H9 (cell line): ENCODE measurements at regions not wholly inside any gene's neighbourhood (a gene's known extent, or its start where the extent isn't known, plus 50 kb on each side); places are given as distances from the start of the nearest gene placed in this dataset.

Experiments
- DNase-seq: peaks from one replicate; pipeline ENCODE4 v3.0.0-alpha.2; 2017
- H2AFZ ChIP-seq: one replicate; pipeline ENCODE4 v1.6.1; 2013; ENCODE audit warnings: mild to moderate bottlenecking, low read length, control low read depth, moderate library complexity
- H2AK5ac ChIP-seq: 2 replicates; pipeline ENCODE4 v1.6.1; 2013; ENCODE audit warnings: low read length, control low read depth, mixed read lengths; ENCODE audit not compliant: insufficient read length
- H2BK120ac ChIP-seq: one replicate; pipeline ENCODE4 v1.6.1; 2013; ENCODE audit warnings: low read depth, mild to moderate bottlenecking, low read length, control low read depth, inconsistent platforms; ENCODE audit not compliant: poor library complexity, severe bottlenecking
- H2BK12ac ChIP-seq: 2 replicates; pipeline ENCODE4 v1.6.1; 2013; ENCODE audit warnings: low read length, control low read depth, mixed read lengths, low read depth; ENCODE audit not compliant: insufficient read length
- H2BK15ac ChIP-seq: 2 replicates; pipeline ENCODE4 v1.6.1; 2013; ENCODE audit warnings: low read depth, low read length, control low read depth
- H2BK20ac ChIP-seq: one replicate; pipeline ENCODE4 v1.6.1; 2013; ENCODE audit warnings: low read depth, mild to moderate bottlenecking, low read length, control low read depth, inconsistent platforms; ENCODE audit not compliant: poor library complexity, severe bottlenecking
- H2BK5ac ChIP-seq: 2 replicates; pipeline ENCODE4 v1.6.1; 2013; ENCODE audit warnings: low read length, control low read depth, mixed read lengths; ENCODE audit not compliant: insufficient read length
- H3K14ac ChIP-seq: 2 replicates; pipeline ENCODE4 v1.6.1; 2013; ENCODE audit warnings: low read length, control low read depth; ENCODE audit not compliant: insufficient read depth
- H3K18ac ChIP-seq: 2 replicates; pipeline ENCODE4 v1.6.1; 2013; ENCODE audit warnings: low read depth, mild to moderate bottlenecking, mixed read lengths, low read length, control low read depth; ENCODE audit not compliant: insufficient read length
- H3K23ac ChIP-seq: 2 replicates; pipeline ENCODE4 v1.6.1; 2013; ENCODE audit warnings: low read length, control low read depth, mixed read lengths, low read depth; ENCODE audit not compliant: insufficient read length
- H3K23me2 ChIP-seq: 2 replicates; pipeline ENCODE4 v1.6.1; 2013; ENCODE audit warnings: low read depth, mild to moderate bottlenecking, mixed read lengths, low read length, control low read depth; ENCODE audit not compliant: insufficient read length, poor library complexity, severe bottlenecking
- H3K27ac ChIP-seq: 2 replicates; pipeline ENCODE4 v1.5.1; 2013; ENCODE audit warnings: low read length, control low read depth, mixed read lengths, low read depth; ENCODE audit not compliant: insufficient read length
- H3K27me3 ChIP-seq: 2 replicates; pipeline ENCODE4 v1.6.1; 2013; ENCODE audit warnings: low read length, control low read depth, inconsistent platforms; ENCODE audit not compliant: insufficient read depth
- H3K4ac ChIP-seq: 2 replicates; pipeline ENCODE4 v1.6.1; 2013; ENCODE audit warnings: low read depth, mild to moderate bottlenecking, control low read depth, inconsistent platforms, low read length, moderate library complexity
- H3K4me1 ChIP-seq: 2 replicates; pipeline ENCODE4 v1.6.1; 2013; ENCODE audit warnings: low read length, control low read depth, inconsistent platforms; ENCODE audit not compliant: insufficient read depth
- H3K4me2 ChIP-seq: 2 replicates; pipeline ENCODE4 v1.6.1; 2013; ENCODE audit warnings: low read length, control low read depth, mixed read lengths; ENCODE audit not compliant: insufficient read length, insufficient read depth
- H3K56ac ChIP-seq: 2 replicates; pipeline ENCODE4 v1.6.1; 2013; ENCODE audit warnings: low read depth, mild to moderate bottlenecking, mixed read lengths, low read length, control low read depth; ENCODE audit not compliant: insufficient read length
- H3K79me1 ChIP-seq: 2 replicates; pipeline ENCODE4 v1.6.1; 2013; ENCODE audit warnings: low read depth, mild to moderate bottlenecking, moderate library complexity, low read length, control low read depth, inconsistent platforms; ENCODE audit not compliant: insufficient read depth, poor library complexity, severe bottlenecking
- H3K79me2 ChIP-seq: 2 replicates; pipeline ENCODE4 v1.6.1; 2013; ENCODE audit warnings: low read length, control low read depth, inconsistent platforms; ENCODE audit not compliant: insufficient read depth
- H3K9ac ChIP-seq: 2 replicates; pipeline ENCODE4 v1.6.1; 2013; ENCODE audit warnings: low read length, control low read depth, mixed read lengths; ENCODE audit not compliant: insufficient read length; ENCODE audit errors: extremely low read depth
- H3K9me3 ChIP-seq: one replicate; pipeline ENCODE4 v1.6.1; 2013; ENCODE audit warnings: low read depth, low read length, inconsistent platforms; ENCODE audit not compliant: control insufficient read depth
- H3T11ph ChIP-seq: one replicate; pipeline ENCODE4 v1.6.1; 2013; ENCODE audit warnings: mild to moderate bottlenecking, low read length, control low read depth, inconsistent platforms
- H4K20me1 ChIP-seq: one replicate; pipeline ENCODE4 v1.6.1; 2013; ENCODE audit not compliant: control insufficient read depth, insufficient read length, insufficient read depth
- H4K5ac ChIP-seq: 2 replicates; pipeline ENCODE4 v1.6.1; 2013; ENCODE audit warnings: low read depth, mild to moderate bottlenecking, mixed read lengths, low read length, control low read depth; ENCODE audit not compliant: insufficient read length
- H4K8ac ChIP-seq: replicated peaks from 2 replicates; pipeline ENCODE4 v1.6.1; 2013; ENCODE audit warnings: low read length, control low read depth, mixed read lengths, low read depth; ENCODE audit not compliant: insufficient read length
- H4K91ac ChIP-seq: 2 replicates; pipeline ENCODE4 v1.6.1; 2013; ENCODE audit warnings: low read depth, mild to moderate bottlenecking, moderate library complexity, mixed read lengths, low read length, control low read depth; ENCODE audit not compliant: insufficient read length
- H3K27ac Mint-ChIP-seq, 3 experiments: 2 replicates in 2 of 3; 3 replicates in 1 of 3; pipeline ENCODE4 v1.8.0; 2020 to 2021; ENCODE audit warnings: mixed read lengths in 3 of 3, mild to moderate bottlenecking in 1 of 3, moderate library complexity in 1 of 3
- H3K27me3 Mint-ChIP-seq: 2 replicates; pipeline ENCODE4 v1.8.0; 2021; ENCODE audit warnings: low read depth, mild to moderate bottlenecking, moderate library complexity, mixed read lengths
- H3K36me3 Mint-ChIP-seq, 3 experiments: 2 replicates in 2 of 3; 3 replicates in 1 of 3; pipeline ENCODE4 v1.8.0; 2020 to 2021; ENCODE audit warnings: low read depth in 3 of 3, mixed read lengths in 3 of 3; ENCODE audit not compliant: insufficient read depth in 1 of 3
- H3K4me1 Mint-ChIP-seq, 2 experiments: 2 replicates each; pipeline ENCODE4 v1.8.0; 2020; ENCODE audit warnings: mixed read lengths in 2 of 2
- H3K4me3 Mint-ChIP-seq, 2 experiments: 2 replicates in 1 of 2; 3 replicates in 1 of 2; pipeline ENCODE4 v1.8.0; 2020 to 2021; ENCODE audit warnings: mild to moderate bottlenecking in 2 of 2, mixed read lengths in 2 of 2, moderate library complexity in 1 of 2
- H3K9me3 Mint-ChIP-seq, 2 experiments: 2 replicates in 1 of 2; 3 replicates in 1 of 2; pipeline ENCODE4 v1.8.0; 2020; ENCODE audit warnings: mild to moderate bottlenecking in 2 of 2, mixed read lengths in 2 of 2, moderate library complexity in 1 of 2
- CTCF ChIP-seq: fragments of 200-600 bp; sonication (generic); conservative IDR thresholded peaks from 3 replicates; pipeline ENCODE4 v1.8.0; 2021; ENCODE audit warnings: antibody characterized with exemption, mild to moderate bottlenecking
- WGBS: extraction: QIAGEN DNeasy Blood & Tissue Kit; methylation state at CpG from one replicate; pipeline ENCODE4 v1.1.7; 2013; ENCODE audit warnings: missing lambda C conversion rate, low lambda C conversion rate, mixed read lengths; ENCODE audit not compliant: insufficient read length; ENCODE audit errors: extremely low coverage; 5-methylcytosine and 5-hydroxymethylcytosine counted together

GRCh38 chr10:14456870-14457266, 126.1 kb upstream of the FRMD4A start:
- no peak for TF ChIP-seq CTCF
- H3K4me1 ChIP-seq, result no peaks in the 10 kb centered on the region
- H3K79me1 ChIP-seq, result no peaks in the 10 kb centered on the region
- no peaks in the 10 kb centered on the region for H4K20me1 ChIP-seq
- Mint-ChIP-seq H3K36me3 (peaks cover 7 to 14% (median 7%) of the 10 kb centered on the region in 3 experiments), H3K27me3 (no peaks in the 10 kb centered on the region; the same call in 1 of the 2 replicates), H3K4me1 (no peaks in the 10 kb centered on the region; a peak in 1 of 4 replicates), H3K27ac (no peak overlapping the region), H3K9me3 (peaks cover 13 to 20% of the 10 kb centered on the region in 2 experiments), H3K4me3 (no peak overlapping the region)
- H2AFZ ChIP-seq, result no peak overlapping the region
- H3K23me2 ChIP-seq, result no peaks in the 10 kb centered on the region
- H3K56ac ChIP-seq, result no peak overlapping the region
- no peak overlapping the region for H3K4ac ChIP-seq
- no peaks in the 10 kb centered on the region for H3K9me3 ChIP-seq
- H3K14ac ChIP-seq, result no peak overlapping the region
- H2BK12ac ChIP-seq, result no peak overlapping the region
- H2BK20ac ChIP-seq, result no peak overlapping the region
- H3T11ph ChIP-seq, result no peak overlapping the region
- no peak overlapping the region for H3K18ac ChIP-seq
- no peaks in the 10 kb centered on the region for H3K27me3 ChIP-seq
- no peak overlapping the region for H4K5ac ChIP-seq
- H4K91ac ChIP-seq, result no peak overlapping the region
- no peak overlapping the region for H3K23ac ChIP-seq
- no peak overlapping the region for H3K4me2 ChIP-seq
- no peak overlapping the region for H2BK5ac ChIP-seq
- no peak overlapping the region for H2BK120ac ChIP-seq
- no peak for DNase-seq
- H2AK5ac ChIP-seq, result no peak overlapping the region
- no CpG with 5 or more reads among the region's 2 CpGs for WGBS
- H3K79me2 ChIP-seq, result no peaks in the 10 kb centered on the region
- H2BK15ac ChIP-seq, result no peak overlapping the region
- no peak overlapping the region for H3K9ac ChIP-seq
- no peak overlapping the region for H4K8ac ChIP-seq
- H3K27ac ChIP-seq, result no peak overlapping the region
